NOMO-1 treated with dmso at 0.1 percent for 144 hours (cell line): ENCODE measurements at regions not wholly inside any gene's neighbourhood (a gene's known extent, or its start where the extent isn't known, plus 50 kb on each side); places are given as distances from the start of the nearest gene placed in this dataset.
"Not testable (repeated sequence)": the region's sequence is repeated elsewhere in the genome, so short reads cannot be mapped to it uniquely, and the experiment has no call there.

Experiments used
- DNase-seq: peaks from one replicate; lab custom pipeline; 2025; ENCODE audit not compliant: unreplicated experiment; lab: John Stamatoyannopoulos, UW

- no peak for DNase-seq
These were observed 281.6 kb downstream of the SLC7A11 start for GRCh38 chr4:137960371-137961050.

- DNase-seq: no peak
These were observed 284.3 kb downstream of the SLC7A11 start for GRCh38 chr4:137957806-137958205.

- DNase-seq: no peak
These were observed 285.9 kb downstream of the SLC7A11 start for GRCh38 chr4:137956256-137956655.

DNA sequence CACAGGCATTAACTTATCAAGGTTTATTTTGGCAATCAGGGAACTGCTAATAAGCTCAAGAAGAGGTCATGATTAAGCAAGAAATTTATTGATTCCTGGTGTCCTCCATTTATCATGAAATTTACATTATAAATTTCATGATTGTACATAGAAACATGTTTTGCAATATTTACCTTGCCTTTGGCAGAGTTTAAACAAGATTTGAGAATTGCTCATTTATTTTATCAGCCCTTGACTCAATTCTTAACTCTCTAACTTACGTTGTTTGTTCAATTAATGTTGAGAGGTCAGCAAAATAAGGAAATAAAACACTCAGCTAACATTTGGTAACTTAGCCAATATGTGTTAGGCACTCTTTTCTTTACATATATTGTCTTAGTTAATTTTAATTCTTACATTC is 286.6 kb downstream of the SLC7A11 start:
- no peak for DNase-seq

DNA sequence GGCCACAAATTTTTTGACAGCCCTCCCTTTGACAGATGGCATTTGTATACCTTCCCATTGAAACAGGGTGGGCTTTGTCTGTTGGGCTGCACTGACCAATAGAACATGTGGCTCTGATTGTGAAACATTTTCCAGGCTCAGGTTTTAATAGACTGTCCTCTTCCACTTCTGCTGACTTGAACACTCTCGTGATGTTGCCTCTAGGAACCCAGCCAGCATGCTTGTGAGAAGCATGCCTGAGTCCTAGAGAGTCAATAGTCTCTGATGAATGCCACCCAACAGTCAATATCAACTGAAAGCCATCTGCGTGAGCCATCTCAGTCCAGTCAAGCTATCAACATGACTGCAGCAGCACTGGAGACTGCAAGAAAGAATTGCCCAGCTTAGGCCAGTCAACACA is 290.0 kb downstream of the SLC7A11 start:
- DNase-seq: no peak

DNA sequence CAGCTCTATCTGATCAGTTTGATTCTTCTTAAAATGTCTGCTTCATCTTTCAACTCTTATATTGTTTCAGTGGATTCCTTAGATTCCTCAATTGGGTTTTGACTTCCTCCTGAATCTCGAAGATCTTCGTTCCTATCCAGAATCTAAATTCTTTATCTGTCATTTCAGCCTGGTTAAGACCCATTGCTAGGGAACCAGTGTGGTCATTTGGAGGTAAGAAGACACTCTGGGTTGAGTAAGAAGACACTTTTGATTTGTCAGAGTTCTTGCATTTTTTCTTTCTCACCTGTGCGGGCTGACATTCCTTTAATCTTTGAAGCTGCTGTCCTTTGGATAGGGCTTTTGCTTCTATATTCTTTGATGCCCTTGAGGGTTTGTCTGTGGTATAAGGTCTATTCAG is 291.9 kb downstream of the SLC7A11 start:
- DNase-seq: no peak

GRCh38 chr4:137949746-137950145 is 292.4 kb downstream of the SLC7A11 start:
- DNase-seq: no peak

GRCh38 chr4:137946453-137947174 is 295.5 kb downstream of the SLC7A11 start:
- no peak for DNase-seq

DNA sequence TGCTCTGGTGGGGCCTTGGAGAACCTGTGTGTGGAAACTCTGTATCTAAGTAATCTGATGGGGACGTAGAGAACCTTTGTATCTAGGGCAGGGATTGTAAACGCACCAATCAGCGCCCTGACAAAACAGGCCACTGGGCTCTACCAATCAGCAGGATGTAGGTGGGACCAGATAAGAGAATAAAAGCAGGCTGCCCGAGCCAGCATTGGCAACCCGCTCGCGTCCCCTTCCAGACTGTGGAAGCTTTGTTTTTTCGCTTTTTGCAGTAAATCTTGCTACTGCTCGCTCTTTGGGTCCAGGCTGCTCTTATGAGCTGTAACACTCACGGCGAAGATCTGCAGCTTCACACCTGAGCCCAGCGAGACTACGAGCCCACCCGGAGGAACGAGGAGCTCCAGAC is 299.3 kb downstream of the SLC7A11 start:
- not testable (repeated sequence) for DNase-seq

- DNase-seq: not testable (repeated sequence)
These were observed 300.1 kb downstream of the SLC7A11 start for GRCh38 chr4:137942015-137942515.

GRCh38 chr4:137934911-137935310 is 307.2 kb downstream of the SLC7A11 start:
- DNase-seq: no peak

DNA sequence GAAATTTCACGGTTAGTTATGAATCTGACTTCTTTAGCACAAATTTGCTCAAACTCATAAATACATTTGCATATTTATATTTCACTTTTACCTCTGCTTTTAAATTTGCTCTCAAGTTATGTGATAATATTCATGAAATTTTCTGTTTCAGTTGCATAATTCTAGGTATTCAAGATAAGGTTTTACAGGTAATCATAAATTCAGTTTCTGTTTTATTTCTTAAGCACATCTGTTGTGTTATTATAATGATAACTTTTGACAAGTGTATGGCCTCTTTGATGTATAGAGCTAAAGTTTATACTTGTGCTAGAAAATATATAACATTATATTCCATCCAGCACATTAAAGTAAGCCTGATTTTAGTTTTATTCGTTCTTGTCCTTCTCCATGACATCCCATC is 308.1 kb downstream of the SLC7A11 start:
- no peak for DNase-seq

DNA sequence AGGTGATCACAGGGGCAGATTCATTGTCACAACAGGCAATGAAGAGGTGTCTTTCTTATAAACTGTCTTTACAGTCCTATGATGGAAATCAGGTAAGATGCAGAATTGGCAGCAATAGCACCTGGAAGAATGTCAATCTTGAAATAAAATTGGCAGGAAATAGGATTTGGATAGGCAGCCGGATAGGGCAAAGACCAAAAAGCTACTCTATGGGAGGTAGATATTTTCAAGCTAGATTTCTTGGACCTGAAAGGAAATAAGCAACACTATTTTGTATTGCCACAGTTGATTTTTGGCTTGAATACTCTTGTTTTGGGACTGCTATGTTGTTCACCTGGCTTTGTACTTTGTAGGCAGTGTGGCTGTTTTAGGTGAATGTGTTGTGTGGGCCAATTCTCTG is 314.2 kb downstream of the SLC7A11 start:
- DNase-seq: no peak

DNA sequence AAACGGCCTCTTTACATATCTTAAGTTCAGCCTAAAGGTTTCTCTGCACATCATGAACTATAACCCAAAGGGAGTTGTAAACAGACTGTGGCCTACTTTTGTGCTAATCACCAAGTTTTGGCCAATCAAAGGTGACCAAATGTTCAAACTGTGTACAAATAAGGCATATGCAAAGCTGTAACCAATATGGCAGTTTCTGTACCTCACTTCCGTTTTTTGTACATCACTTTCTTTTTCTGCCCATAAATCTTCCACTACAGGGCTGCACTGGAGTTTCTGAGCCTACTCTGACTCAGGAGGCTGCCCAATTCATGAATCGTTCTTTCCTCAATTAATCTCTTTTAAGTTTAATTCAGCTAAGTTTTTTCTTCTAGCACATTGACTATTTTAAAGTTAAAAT is 318.7 kb downstream of the SLC7A11 start:
- DNase-seq: no peak

DNA sequence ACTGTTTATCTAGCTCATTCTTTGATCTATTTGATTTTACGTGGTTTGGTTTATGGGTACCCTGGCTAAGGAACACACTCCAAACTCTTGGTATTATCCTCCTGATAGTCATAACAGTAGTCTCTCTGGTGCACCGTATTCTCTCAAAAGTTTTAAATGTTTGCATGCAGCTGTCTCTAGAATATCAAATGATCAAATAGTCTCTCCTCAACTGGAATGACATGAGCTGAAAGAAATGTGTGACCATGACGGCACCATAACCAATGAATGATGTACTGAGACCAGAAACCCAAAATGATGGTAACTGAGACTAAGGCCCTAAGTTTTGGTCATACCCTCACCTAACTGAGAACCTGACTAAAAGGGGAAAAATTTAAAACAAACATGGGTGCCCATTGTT is 319.4 kb downstream of the SLC7A11 start:
- no peak for DNase-seq

- no peak for DNase-seq
These were observed 332.4 kb downstream of the SLC7A11 start for GRCh38 chr4:137909529-137910309.

- no peak for DNase-seq
These were observed 336.2 kb downstream of the SLC7A11 start for GRCh38 chr4:137905930-137906329.

DNA sequence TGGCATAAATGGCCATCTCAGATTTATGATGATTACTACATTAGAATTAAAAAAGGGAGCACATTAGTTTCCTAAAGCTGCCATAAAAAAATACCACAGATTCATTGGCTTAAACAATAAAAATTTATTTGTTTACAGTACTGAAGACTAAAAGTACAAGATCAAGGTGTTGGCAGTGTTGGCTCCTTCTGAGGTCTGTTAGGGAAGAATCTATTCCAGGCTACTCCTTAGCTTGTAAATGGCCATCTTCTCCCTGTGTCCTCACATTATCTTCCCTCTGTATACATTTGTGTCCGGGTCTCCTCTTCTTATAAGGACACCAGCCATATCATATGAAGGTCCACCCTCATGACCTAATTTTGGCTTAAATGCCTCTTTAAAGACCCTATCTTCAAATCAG is 341.0 kb downstream of the SLC7A11 start:
- no peak for DNase-seq

DNA sequence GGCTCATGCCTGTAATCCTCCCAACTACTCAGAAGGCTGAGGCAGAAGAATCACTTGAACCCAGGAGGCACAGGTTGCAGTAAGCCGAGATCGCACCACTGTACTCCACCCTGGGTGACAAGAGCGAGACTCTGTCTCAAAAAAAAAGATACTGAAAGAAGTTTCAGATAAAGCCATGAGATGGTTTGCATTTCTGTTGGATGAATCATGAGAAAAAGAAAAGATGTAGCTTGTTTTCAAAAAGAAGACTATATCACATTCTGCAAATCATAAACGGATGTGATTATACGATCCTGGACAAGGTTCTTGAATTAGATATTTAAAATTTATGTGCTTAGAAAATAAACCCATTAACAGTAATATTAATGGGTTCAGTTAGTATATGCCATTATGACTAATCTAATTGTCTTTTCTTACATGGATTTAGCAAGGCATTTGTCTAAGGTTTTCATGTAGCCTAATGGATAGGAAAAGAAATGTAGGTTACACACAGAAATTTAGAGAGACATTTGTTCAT is 345.9 kb downstream of the SLC7A11 start:
- no peak for DNase-seq

DNA sequence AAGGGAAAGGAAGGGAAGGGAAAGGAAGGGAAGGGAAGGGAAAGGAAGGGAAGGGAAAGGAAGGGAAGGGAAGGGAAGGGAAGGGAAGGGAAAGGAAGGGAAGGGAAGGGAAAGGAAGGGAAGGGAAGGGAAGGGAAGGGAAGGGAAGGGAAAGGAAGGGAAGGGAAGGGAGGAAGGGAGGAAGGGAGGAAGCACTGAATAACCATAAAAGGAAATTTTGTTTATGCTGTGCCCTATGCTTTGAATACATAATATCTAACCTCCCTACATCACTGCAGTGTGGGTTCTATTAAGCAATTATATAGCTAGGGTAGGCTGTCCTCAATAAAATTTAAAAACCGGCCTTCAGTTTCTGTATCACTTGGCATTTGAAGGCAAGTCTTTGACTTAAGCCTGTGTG is 346.6 kb downstream of the SLC7A11 start:
- not testable (repeated sequence) for DNase-seq

DNA sequence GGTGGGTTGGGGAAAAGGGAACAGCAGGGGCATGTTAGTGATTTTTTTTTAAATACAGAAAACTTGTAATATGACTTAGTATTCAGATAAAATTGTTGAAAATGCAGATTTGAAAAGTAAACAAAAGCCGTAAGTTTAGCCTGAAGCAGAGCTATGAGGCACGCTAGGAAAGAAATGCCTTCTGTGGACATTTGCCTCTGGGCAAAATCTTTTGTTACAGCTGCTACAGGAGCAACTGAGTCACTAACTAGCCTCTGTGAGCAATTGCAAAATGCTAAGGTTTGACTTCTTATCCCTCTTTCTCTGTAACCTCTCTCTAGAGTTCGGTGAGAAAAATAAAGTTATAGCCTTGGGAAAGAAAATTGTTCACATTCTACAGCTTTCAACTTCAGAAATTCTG is 350.0 kb downstream of the SLC7A11 start:
- DNase-seq: no peak

DNA sequence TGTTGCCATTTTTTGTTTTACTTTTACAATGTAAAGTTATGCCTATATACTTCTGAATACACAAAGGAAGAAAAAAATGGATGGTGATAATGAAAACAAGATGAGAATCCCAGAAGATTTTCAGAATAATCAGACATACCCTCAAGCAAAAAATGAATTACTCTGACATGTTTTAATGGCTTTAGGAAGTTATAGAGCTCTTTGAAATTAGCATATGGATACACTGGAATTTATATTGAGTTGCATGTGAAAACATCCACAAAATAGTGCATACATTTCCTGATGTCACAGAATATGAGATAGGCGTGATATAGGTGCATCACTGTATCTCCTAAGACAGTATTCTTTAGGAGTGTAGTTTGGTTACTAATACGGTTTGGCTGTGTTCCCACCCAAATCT is 351.3 kb downstream of the SLC7A11 start:
- no peak for DNase-seq
